ENCODE measurements at regions not wholly inside any gene's neighbourhood (a gene's known extent, or its start where the extent isn't known, plus 50 kb on each side); places are given as distances from the start of the nearest gene placed in this dataset.

- no peak for TF ChIP-seq CTCF (IDR thresholded peaks at IDR 0.05; ENCODE audit: low read length)
- TF ChIP-seq EZH2 (IDR thresholded peaks at IDR 0.05; ENCODE audit: borderline replicate concordance, low read length) = no peak
Observed at GRCh38 chr7:110573862-110574528, 516.9 kb upstream of the LRRN3 start.
